ENCODE measurements at regions not wholly inside any gene's neighbourhood (a gene's known extent, or its start where the extent isn't known, plus 50 kb on each side); places are given as distances from the start of the nearest gene placed in this dataset.

- TF ChIP-seq FOXP2 (optimal IDR thresholded peaks at IDR 0.05; ENCODE audit: borderline replicate concordance, extremely low read depth, extremely low read length, insufficient read depth): no peak
- TF ChIP-seq, protein P1, sequence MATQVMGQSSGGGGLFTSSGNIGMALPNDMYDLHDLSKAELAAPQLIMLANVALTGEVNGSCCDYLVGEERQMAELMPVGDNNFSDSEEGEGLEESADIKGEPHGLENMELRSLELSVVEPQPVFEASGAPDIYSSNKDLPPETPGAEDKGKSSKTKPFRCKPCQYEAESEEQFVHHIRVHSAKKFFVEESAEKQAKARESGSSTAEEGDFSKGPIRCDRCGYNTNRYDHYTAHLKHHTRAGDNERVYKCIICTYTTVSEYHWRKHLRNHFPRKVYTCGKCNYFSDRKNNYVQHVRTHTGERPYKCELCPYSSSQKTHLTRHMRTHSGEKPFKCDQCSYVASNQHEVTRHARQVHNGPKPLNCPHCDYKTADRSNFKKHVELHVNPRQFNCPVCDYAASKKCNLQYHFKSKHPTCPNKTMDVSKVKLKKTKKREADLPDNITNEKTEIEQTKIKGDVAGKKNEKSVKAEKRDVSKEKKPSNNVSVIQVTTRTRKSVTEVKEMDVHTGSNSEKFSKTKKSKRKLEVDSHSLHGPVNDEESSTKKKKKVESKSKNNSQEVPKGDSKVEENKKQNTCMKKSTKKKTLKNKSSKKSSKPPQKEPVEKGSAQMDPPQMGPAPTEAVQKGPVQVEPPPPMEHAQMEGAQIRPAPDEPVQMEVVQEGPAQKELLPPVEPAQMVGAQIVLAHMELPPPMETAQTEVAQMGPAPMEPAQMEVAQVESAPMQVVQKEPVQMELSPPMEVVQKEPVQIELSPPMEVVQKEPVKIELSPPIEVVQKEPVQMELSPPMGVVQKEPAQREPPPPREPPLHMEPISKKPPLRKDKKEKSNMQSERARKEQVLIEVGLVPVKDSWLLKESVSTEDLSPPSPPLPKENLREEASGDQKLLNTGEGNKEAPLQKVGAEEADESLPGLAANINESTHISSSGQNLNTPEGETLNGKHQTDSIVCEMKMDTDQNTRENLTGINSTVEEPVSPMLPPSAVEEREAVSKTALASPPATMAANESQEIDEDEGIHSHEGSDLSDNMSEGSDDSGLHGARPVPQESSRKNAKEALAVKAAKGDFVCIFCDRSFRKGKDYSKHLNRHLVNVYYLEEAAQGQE (IDR thresholded peaks at IDR 0.05; ENCODE audit: insufficient read depth in 1 of 2, low read depth in 2 of 2, low read length in 2 of 2): no peak
- no peak for TF ChIP-seq SIN3A (IDR thresholded peaks at IDR 0.05; ENCODE audit: borderline replicate concordance, insufficient read depth, low read length)
- no peak for TF ChIP-seq POLR2AphosphoS5 (IDR thresholded peaks at IDR 0.05; ENCODE audit: low read depth, low read length)
- no peak for TF ChIP-seq TAF1 (IDR thresholded peaks at IDR 0.05; ENCODE audit: borderline replicate concordance, insufficient read depth, low read length)
Measured at GRCh38 chr3:90056281-90057032, 949.0 kb downstream of the EPHA3 start.

- TF ChIP-seq SIN3A (IDR thresholded peaks at IDR 0.05; ENCODE audit: borderline replicate concordance, insufficient read depth, low read length) (no peak), TAF1 (IDR thresholded peaks at IDR 0.05; ENCODE audit: borderline replicate concordance, insufficient read depth, low read length) (no peak), FOXP2 (optimal IDR thresholded peaks at IDR 0.05; ENCODE audit: borderline replicate concordance, extremely low read depth, extremely low read length, insufficient read depth) (no peak), POLR2AphosphoS5 (IDR thresholded peaks at IDR 0.05; ENCODE audit: low read depth, low read length) (no peak)
- TF ChIP-seq, protein P1 (IDR thresholded peaks at IDR 0.05; ENCODE audit: insufficient read depth in 1 of 2, low read depth in 2 of 2, low read length in 2 of 2): no peak
Measured at GRCh38 chr3:90062016-90062415, 954.6 kb downstream of the EPHA3 start.

GRCh38 chr3:90062631-90063200, 955.3 kb downstream of the EPHA3 start:
- TF ChIP-seq POLR2AphosphoS5 (IDR thresholded peaks at IDR 0.05; ENCODE audit: low read depth, low read length): no peak
- TF ChIP-seq FOXP2 (optimal IDR thresholded peaks at IDR 0.05; ENCODE audit: borderline replicate concordance, extremely low read depth, extremely low read length, insufficient read depth): no peak
- no peak for TF ChIP-seq TAF1 (IDR thresholded peaks at IDR 0.05; ENCODE audit: borderline replicate concordance, insufficient read depth, low read length)
- TF ChIP-seq SIN3A (IDR thresholded peaks at IDR 0.05; ENCODE audit: borderline replicate concordance, insufficient read depth, low read length): no peak
- TF ChIP-seq, protein P1 (IDR thresholded peaks at IDR 0.05; ENCODE audit: insufficient read depth in 1 of 2, low read depth in 2 of 2, low read length in 2 of 2): no peak

GRCh38 chr3:90068783-90069182, 961.4 kb downstream of the EPHA3 start:
- TF ChIP-seq TAF1 (IDR thresholded peaks at IDR 0.05; ENCODE audit: borderline replicate concordance, insufficient read depth, low read length) (no peak), FOXP2 (optimal IDR thresholded peaks at IDR 0.05; ENCODE audit: borderline replicate concordance, extremely low read depth, extremely low read length, insufficient read depth) (no peak), POLR2AphosphoS5 (IDR thresholded peaks at IDR 0.05; ENCODE audit: low read depth, low read length) (no peak), SIN3A (IDR thresholded peaks at IDR 0.05; ENCODE audit: borderline replicate concordance, insufficient read depth, low read length) (no peak)
- TF ChIP-seq, protein P1 (IDR thresholded peaks at IDR 0.05; ENCODE audit: insufficient read depth in 1 of 2, low read depth in 2 of 2, low read length in 2 of 2): no peak
